Left ventricle myocardium inferior (tissue), 1 donor: ENCODE measurements at regions not wholly inside any gene's neighbourhood (a gene's known extent, or its start where the extent isn't known, plus 50 kb on each side); places are given as distances from the start of the nearest gene placed in this dataset.

Experiments used
- DNase-seq: peaks from one replicate; pipeline ENCODE4 v3.0.0-alpha.2; 2020
- H3K27ac ChIP-seq: fragments of 200-600 bp; replicated peaks from 2 replicates; pipeline ENCODE4 v1.8.0; 2021
- H3K27me3 ChIP-seq: fragments of 200-600 bp; 2 replicates; pipeline ENCODE4 v1.8.0; 2021; ENCODE audit warnings: low read depth
- H3K36me3 ChIP-seq: fragments of 200-600 bp; 2 replicates; pipeline ENCODE4 v1.8.0; 2021
- H3K4me1 ChIP-seq: fragments of 200-600 bp; 2 replicates; pipeline ENCODE4 v1.8.0; 2021
- H3K4me3 ChIP-seq: fragments of 200-600 bp; 2 replicates; pipeline ENCODE4 v1.8.0; 2021; ENCODE audit warnings: mild to moderate bottlenecking, moderate library complexity
- H3K9me3 ChIP-seq: fragments of 200-600 bp; replicated peaks from 2 replicates; pipeline ENCODE4 v1.8.0; 2021
- intact Hi-C: fragments of 100-400 bp; cut with micrococcal nuclease; formaldehyde crosslinking; loops from one replicate; pipeline ENCODE4 v1.11.0; 2022
- TF ChIP-seq, protein P1 (sequence below): fragments of 200-600 bp; IDR thresholded peaks from 2 replicates; pipeline ENCODE4 v1.8.0; 2021; ENCODE audit warnings: antibody characterized with exemption, mild to moderate bottlenecking, borderline replicate concordance
- donor health status: DM: no; HTN: yes; CAD: no; lungs with severe emphysema.

DNA sequence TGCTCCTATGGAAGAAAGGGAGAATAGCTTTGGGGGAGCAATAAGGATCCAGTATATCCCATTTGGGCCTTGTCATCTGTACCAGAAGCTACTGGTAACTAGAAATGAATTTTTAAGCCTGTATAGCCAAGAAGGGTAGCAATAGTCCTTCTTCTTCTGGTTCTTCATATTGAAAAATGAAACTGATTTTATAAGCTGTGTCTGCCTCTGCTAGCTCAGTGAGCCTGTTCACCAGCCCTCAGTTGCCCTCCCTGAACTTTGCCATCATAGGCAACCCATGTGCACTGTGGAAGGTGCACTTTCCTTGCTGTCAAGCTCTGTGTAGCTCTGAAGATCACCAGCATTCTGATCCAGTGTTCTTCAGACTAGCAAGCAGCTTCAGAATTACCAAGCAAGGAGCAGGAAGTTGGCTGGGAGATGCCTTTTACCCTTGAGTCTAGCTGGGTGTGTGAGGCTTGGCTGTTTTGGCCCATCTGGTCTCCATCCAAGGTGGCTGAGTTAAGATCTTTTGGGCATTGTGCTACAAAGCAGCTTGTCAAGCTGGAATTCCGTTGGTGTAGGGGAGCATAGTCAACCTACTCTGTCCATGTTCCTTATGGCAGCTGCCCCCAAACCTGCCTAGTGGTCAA is 55.8 kb upstream of the MGAT5 start:
- Histone ChIP-seq H3K9me3 (no peaks in the 10 kb centered on the region), H3K4me1 (peaks cover 88% of the 10 kb centered on the region), H3K4me3 (no peak overlapping the region), H3K27me3 (no peaks in the 10 kb centered on the region), H3K27ac (peak overlapping the region; percentile 25), H3K36me3 (no peaks in the 10 kb centered on the region)
- DNase-seq = no peak
- TF ChIP-seq, protein P1, sequence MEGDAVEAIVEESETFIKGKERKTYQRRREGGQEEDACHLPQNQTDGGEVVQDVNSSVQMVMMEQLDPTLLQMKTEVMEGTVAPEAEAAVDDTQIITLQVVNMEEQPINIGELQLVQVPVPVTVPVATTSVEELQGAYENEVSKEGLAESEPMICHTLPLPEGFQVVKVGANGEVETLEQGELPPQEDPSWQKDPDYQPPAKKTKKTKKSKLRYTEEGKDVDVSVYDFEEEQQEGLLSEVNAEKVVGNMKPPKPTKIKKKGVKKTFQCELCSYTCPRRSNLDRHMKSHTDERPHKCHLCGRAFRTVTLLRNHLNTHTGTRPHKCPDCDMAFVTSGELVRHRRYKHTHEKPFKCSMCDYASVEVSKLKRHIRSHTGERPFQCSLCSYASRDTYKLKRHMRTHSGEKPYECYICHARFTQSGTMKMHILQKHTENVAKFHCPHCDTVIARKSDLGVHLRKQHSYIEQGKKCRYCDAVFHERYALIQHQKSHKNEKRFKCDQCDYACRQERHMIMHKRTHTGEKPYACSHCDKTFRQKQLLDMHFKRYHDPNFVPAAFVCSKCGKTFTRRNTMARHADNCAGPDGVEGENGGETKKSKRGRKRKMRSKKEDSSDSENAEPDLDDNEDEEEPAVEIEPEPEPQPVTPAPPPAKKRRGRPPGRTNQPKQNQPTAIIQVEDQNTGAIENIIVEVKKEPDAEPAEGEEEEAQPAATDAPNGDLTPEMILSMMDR = no peak
- intact Hi-C loops = no loop called here

DNA sequence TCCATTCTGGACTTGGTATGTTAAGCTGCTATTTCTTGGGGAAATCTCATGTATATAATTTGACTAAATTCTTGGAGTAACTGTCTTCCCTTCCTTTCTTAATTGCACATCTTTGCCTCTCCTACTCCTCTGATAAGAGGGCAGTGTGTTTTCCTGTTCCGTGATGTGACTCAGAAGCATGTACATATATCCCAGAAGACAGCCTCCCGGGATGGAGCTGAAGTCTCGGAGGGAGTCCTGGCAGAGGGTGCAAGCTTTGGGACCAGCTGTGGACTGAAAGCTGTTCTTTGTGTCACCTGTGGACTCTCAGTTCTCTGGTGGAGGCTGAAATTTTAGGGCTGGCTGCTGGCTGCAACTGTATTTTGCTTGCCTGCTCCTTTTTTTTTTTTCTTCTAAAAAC is 54.7 kb upstream of the MGAT5 start:
- peaks cover 90% of the 10 kb centered on the region for H3K4me1 ChIP-seq

DNA sequence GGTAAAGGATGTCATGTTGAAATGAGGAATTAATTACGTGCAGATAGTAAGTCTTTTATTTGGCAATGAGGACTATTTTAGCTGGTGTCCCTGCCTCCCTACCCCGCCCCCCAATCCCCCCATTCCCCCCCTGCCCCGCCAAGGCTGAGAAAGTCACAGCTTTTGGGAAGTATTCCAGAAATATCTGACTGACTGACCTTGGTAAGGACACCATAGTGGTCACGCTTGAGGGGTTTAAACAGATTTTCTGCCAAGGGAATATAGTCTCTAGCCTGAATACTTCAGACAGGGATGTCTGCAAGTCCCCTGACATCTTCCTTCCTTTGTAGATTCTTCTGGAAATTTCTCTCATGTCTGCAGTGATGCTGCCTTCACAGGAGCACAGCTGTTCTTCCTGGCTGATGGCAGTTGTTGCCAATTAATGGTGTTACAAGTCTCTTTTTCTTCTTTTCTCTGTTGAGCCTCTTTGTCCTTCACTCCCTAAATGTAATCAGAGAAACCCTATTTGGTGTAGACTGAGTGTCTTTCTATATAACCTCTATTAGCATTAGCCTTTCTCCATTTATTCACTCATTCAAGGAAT is 53.7 kb upstream of the MGAT5 start:
- DNase-seq = no peak
- peak overlapping the region; percentile 59 for H3K27ac ChIP-seq
- no peaks in the 10 kb centered on the region for H3K27me3 ChIP-seq
- H3K4me1 ChIP-seq = peaks cover 90% of the 10 kb centered on the region
- intact Hi-C loops = no loop called here
- H3K36me3 ChIP-seq = no peaks in the 10 kb centered on the region
- H3K9me3 ChIP-seq = no peaks in the 10 kb centered on the region
- H3K4me3 ChIP-seq = no peak overlapping the region
- TF ChIP-seq, protein P1 = no peak

More for the DNA sequence above, 54.7 kb upstream of the MGAT5 start:
- TF ChIP-seq, protein P1 = no peak
- Histone ChIP-seq H3K4me3 (no peak overlapping the region), H3K36me3 (no peaks in the 10 kb centered on the region), H3K27ac (peak overlapping the region; percentile 32), H3K27me3 (no peaks in the 10 kb centered on the region), H3K9me3 (no peaks in the 10 kb centered on the region)
- intact Hi-C loops = no loop called here
- no peak for DNase-seq

DNA sequence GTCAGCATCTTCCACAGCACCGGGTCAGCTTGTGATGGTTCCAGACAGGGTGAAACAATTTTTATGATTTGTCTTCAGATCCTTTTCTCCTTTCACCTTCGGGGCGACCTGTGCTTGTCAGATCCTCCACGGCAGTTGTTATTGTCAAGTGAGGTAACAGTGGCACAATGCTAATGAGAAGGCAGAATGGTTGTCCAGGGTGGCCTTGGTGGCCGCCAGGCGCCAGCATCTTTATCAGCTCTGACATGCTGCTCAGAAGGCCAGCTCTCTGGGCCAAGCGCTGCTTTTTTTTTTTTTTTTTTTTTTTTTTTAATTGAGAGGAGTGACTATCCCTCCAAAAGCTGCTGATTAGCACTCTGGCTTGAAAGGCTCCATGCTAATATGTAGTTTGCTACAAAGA is 52.3 kb upstream of the MGAT5 start:
- H3K9me3 ChIP-seq = no peaks in the 10 kb centered on the region
- no peaks in the 10 kb centered on the region for H3K27me3 ChIP-seq
- no peaks in the 10 kb centered on the region for H3K36me3 ChIP-seq
- intact Hi-C loops = no loop called here
- DNase-seq = peak; percentile 34
- peak overlapping the region; percentile 59 for H3K27ac ChIP-seq
- peaks cover 100% of the 10 kb centered on the region for H3K4me1 ChIP-seq
- TF ChIP-seq, protein P1 = peak; percentile 12
- no peak overlapping the region for H3K4me3 ChIP-seq

DNA sequence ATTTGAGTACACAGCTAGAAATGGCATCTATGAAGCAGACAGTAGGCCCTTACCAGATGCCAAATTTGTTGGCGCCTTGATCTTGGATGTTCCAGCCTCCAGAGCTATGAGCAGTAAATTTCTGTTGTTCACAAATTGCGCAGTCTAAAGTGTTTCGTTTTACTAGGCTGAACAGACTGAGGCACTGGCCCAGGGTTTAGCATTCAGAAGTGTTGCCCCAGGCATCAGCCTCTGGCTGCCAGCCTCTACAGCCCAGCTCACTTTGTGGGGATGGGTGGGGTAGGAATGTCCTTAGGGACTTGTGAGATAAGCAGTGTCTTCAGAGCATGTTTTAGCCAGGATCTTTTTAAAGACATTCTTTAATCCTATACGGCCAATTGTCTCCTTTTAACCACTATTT is 51.5 kb upstream of the MGAT5 start:
- TF ChIP-seq, protein P1 = no peak
- Histone ChIP-seq H3K36me3 (no peaks in the 10 kb centered on the region), H3K4me1 (peaks cover 100% of the 10 kb centered on the region), H3K27ac (no peak overlapping the region), H3K4me3 (no peak overlapping the region), H3K27me3 (no peaks in the 10 kb centered on the region), H3K9me3 (no peaks in the 10 kb centered on the region)
- intact Hi-C loops = no loop called here
- no peak for DNase-seq
